ENCODE measurements at regions not wholly inside any gene's neighbourhood (a gene's known extent, or its start where the extent isn't known, plus 50 kb on each side); places are given as distances from the start of the nearest gene placed in this dataset.

- H3K14ac ChIP-seq (ENCODE audit: insufficient read depth, low read length), result no peak overlapping the region
- Mint-ChIP-seq H3K27ac (no peak overlapping the region), H3K27me3 (ENCODE audit: low read depth) (no peaks in the 10 kb centered on the region), H3K4me3 (no peak overlapping the region), H3K9me3 (no peaks in the 10 kb centered on the region), H3K36me3 (ENCODE audit: insufficient read depth in 1 of 3, low read depth in 3 of 3) (no peaks in the 10 kb centered on the region), H3K4me1 (peaks cover 5 to 6% of the 10 kb centered on the region in 2 experiments)
- no peak overlapping the region for H2AFZ ChIP-seq (ENCODE audit: low read length)
- H2AK5ac ChIP-seq (ENCODE audit: insufficient read length, low read length), result no peak overlapping the region
- H3K23me2 ChIP-seq (ENCODE audit: insufficient read length, low read depth, low read length, poor library complexity, severe bottlenecking), result no peaks in the 10 kb centered on the region
- DNase-seq, result no peak
- H3K79me1 ChIP-seq (ENCODE audit: insufficient read depth, low read depth, low read length, poor library complexity, severe bottlenecking), result no peaks in the 10 kb centered on the region
- no peak overlapping the region for H2BK15ac ChIP-seq (ENCODE audit: low read depth, low read length)
- H2BK5ac ChIP-seq (ENCODE audit: insufficient read length, low read length), result no peak overlapping the region
- TF ChIP-seq CTCF (conservative IDR thresholded peaks at IDR 0.05), result no peak
- no peak overlapping the region for H2BK120ac ChIP-seq (ENCODE audit: low read depth, low read length, poor library complexity, severe bottlenecking)
- H3K23ac ChIP-seq (ENCODE audit: insufficient read length, low read depth, low read length), result no peak overlapping the region
- no peak overlapping the region for H4K91ac ChIP-seq (ENCODE audit: insufficient read length, low read depth, low read length)
- H3T11ph ChIP-seq (ENCODE audit: low read length), result no peak overlapping the region
- no peak overlapping the region for H3K56ac ChIP-seq (ENCODE audit: insufficient read length, low read depth, low read length)
- no peak overlapping the region for H3K18ac ChIP-seq (ENCODE audit: insufficient read length, low read depth, low read length)
- H2BK20ac ChIP-seq (ENCODE audit: low read depth, low read length, poor library complexity, severe bottlenecking), result no peak overlapping the region
- H3K4me2 ChIP-seq (ENCODE audit: insufficient read depth, insufficient read length, low read length), result no peak overlapping the region
- no peaks in the 10 kb centered on the region for H3K27me3 ChIP-seq (ENCODE audit: insufficient read depth, low read length)
- WGBS (ENCODE audit: extremely low coverage, insufficient read length, low lambda C conversion rate), result no CpG with 5 or more reads among the region's 1 CpG
- no peaks in the 10 kb centered on the region for H4K20me1 ChIP-seq (ENCODE audit: control insufficient read depth, insufficient read depth, insufficient read length)
- H4K8ac ChIP-seq (replicated peaks; ENCODE audit: insufficient read length, low read depth, low read length), result no peak overlapping the region
- H3K4ac ChIP-seq (ENCODE audit: low read depth, low read length), result no peak overlapping the region
- H4K5ac ChIP-seq (ENCODE audit: insufficient read length, low read depth, low read length), result no peak overlapping the region
- H3K79me2 ChIP-seq (ENCODE audit: insufficient read depth, low read length), result no peaks in the 10 kb centered on the region
- H3K4me1 ChIP-seq (ENCODE audit: insufficient read depth, low read length), result no peaks in the 10 kb centered on the region
- H2BK12ac ChIP-seq (ENCODE audit: insufficient read length, low read depth, low read length), result no peak overlapping the region
- H3K9ac ChIP-seq (ENCODE audit: extremely low read depth, insufficient read length, low read length), result no peak overlapping the region
- H3K27ac ChIP-seq (ENCODE audit: insufficient read length, low read depth, low read length), result no peak overlapping the region
- H3K9me3 ChIP-seq (ENCODE audit: control insufficient read depth, low read depth, low read length), result no peaks in the 10 kb centered on the region
These were observed 301.7 kb downstream of the CENPW start for GRCh38 chr6:126641641-126642040.

All from H9 (cell line).